Transverse colon (tissue), 4 donors: ENCODE measurements at regions not wholly inside any gene's neighbourhood (a gene's known extent, or its start where the extent isn't known, plus 50 kb on each side); places are given as distances from the start of the nearest gene placed in this dataset.

Experiments used
- CTCF ChIP-seq, 5 experiments: fragments of 200-600 bp in 3 of 5; fragments of 450-650 bp in 2 of 5; sonication (generic) in 3 of 5; IDR thresholded peaks; 1 replicate in 2 of 5; 2 replicates in 3 of 5; pipeline ENCODE4 v1.5.1; 2016 to 2017; ENCODE audit warnings: antibody characterized with exemption in 5 of 5, inconsistent platforms in 3 of 5, mild to moderate bottlenecking in 2 of 5, moderate library complexity in 1 of 5
- EP300 ChIP-seq: sonication (generic); formaldehyde crosslinking; IDR thresholded peaks from one replicate; pipeline ENCODE4 v1.6.1; 2017; ENCODE audit warnings: antibody characterized with exemption, low read depth
- POLR2A ChIP-seq: fragments of 450-650 bp; IDR thresholded peaks from one replicate; pipeline ENCODE4 v1.6.1; 2016; ENCODE audit warnings: antibody characterized with exemption, mild to moderate bottlenecking, moderate library complexity
- POLR2AphosphoS5 ChIP-seq, 3 donors: sonication (generic); formaldehyde crosslinking; IDR thresholded peaks; one replicate each; pipeline ENCODE4 v1.6.1; 2016; ENCODE audit warnings: antibody characterized with exemption in 3 of 3

DNA sequence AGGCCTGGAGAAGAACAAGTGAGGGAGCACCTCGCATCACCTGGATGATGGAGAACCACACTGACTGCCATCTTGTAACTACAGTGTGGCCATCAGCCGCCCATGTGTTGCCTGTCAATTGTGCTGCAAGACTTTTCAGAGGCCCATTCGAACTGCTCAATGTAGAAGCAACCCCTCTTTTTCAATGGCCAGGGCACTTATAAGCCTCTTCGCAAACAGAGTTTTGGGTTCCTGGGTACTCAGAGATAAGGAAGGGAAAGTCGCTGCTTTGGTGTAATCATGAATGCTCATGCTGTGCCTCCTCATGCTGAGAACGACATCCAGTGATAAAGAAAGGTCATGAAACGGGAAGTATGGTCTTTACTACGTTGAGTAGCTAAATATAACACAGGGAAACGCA is 143.9 kb upstream of the SLC39A10 start:
- no peak for TF ChIP-seq CTCF (IDR thresholded peaks at IDR 0.05)
- TF ChIP-seq POLR2A, result no peak
- no peak for TF ChIP-seq EP300
- TF ChIP-seq POLR2AphosphoS5 (IDR thresholded peaks at IDR 0.05), result no peak
